Inflammatory macrophage (primary cell): ENCODE measurements at regions not wholly inside any gene's neighbourhood (a gene's known extent, or its start where the extent isn't known, plus 50 kb on each side); places are given as distances from the start of the nearest gene placed in this dataset.
"Not testable (repeated sequence)": the region's sequence is repeated elsewhere in the genome, so short reads cannot be mapped to it uniquely, and the experiment has no call there.

Experiments used
- DNase-seq, 2 donors: peaks; one replicate each; pipeline ENCODE4 v3.0.0-alpha.2; 2020 to 2022

- DNase-seq: no peak
Observed at GRCh38 chr4:101415962-101416361, 68.6 kb upstream of the PPP3CA start.

GRCh38 chr4:101414496-101414895, 67.2 kb upstream of the PPP3CA start:
- DNase-seq: no peak

- DNase-seq: no peak
Observed at GRCh38 chr4:101411926-101412325, 64.6 kb upstream of the PPP3CA start.

GRCh38 chr4:101411281-101411910, 64.1 kb upstream of the PPP3CA start:
- DNase-seq: not testable (repeated sequence)

GRCh38 chr4:101400096-101400495, 52.8 kb upstream of the PPP3CA start:
- no peak for DNase-seq

GRCh38 chr4:101398807-101399206, 51.5 kb upstream of the PPP3CA start:
- no peak for DNase-seq
